WERI-Rb-1 (cell line): ENCODE measurements at regions not wholly inside any gene's neighbourhood (a gene's known extent, or its start where the extent isn't known, plus 50 kb on each side); places are given as distances from the start of the nearest gene placed in this dataset.

Experiments
- DNase-seq: peaks from one replicate; pipeline ENCODE4 v3.0.0-alpha.2; 2020
- H3K27ac ChIP-seq: fragments of 250-450 bp; sonication (Bioruptor Pico); 2 replicates; pipeline ENCODE4 v1.5.1; 2020; ENCODE audit warnings: mild to moderate bottlenecking, moderate library complexity
- H3K27me3 ChIP-seq: fragments of 250-450 bp; sonication (Bioruptor Pico); 2 replicates; pipeline ENCODE4 v1.5.1; 2021; ENCODE audit warnings: mild to moderate bottlenecking, low read depth, moderate library complexity; ENCODE audit not compliant: insufficient read depth, severe bottlenecking
- H3K36me3 ChIP-seq: fragments of 250-450 bp; sonication (Bioruptor Pico); 2 replicates; pipeline ENCODE4 v1.5.1; 2020; ENCODE audit warnings: mild to moderate bottlenecking, moderate library complexity
- H3K4me3 ChIP-seq: 2 replicates; pipeline ENCODE4 v1.5.1; 2011; ENCODE audit warnings: low read depth, mild to moderate bottlenecking, control low read depth, low read length
- H3K9me3 ChIP-seq: fragments of 250-450 bp; sonication (Bioruptor Pico); 2 replicates; pipeline ENCODE4 v1.5.1; 2021; ENCODE audit warnings: mild to moderate bottlenecking, moderate library complexity; ENCODE audit not compliant: severe bottlenecking
- CTCF ChIP-seq: IDR thresholded peaks from 2 replicates; pipeline ENCODE4 v1.5.1; 2011; ENCODE audit warnings: low read depth, mild to moderate bottlenecking, control low read depth, inconsistent platforms, low read length

GRCh38 chr1:232327899-232328298 is 302.0 kb downstream of the SIPA1L2 start:
- peaks cover 43% of the 10 kb centered on the region for H3K27me3 ChIP-seq
- no peak for TF ChIP-seq CTCF
- H3K4me3 ChIP-seq: no peak overlapping the region
- H3K9me3 ChIP-seq: peaks cover 8% of the 10 kb centered on the region
- H3K36me3 ChIP-seq: no peaks in the 10 kb centered on the region
- H3K27ac ChIP-seq: no peak overlapping the region
- no peak for DNase-seq

- Histone ChIP-seq H3K27me3 (peaks cover 49% of the 10 kb centered on the region), H3K36me3 (no peaks in the 10 kb centered on the region), H3K4me3 (no peak overlapping the region), H3K9me3 (peaks cover 8% of the 10 kb centered on the region), H3K27ac (no peak overlapping the region)
- no peak for DNase-seq
- TF ChIP-seq CTCF: no peak
These were observed 302.7 kb downstream of the SIPA1L2 start for GRCh38 chr1:232327269-232327668.

GRCh38 chr1:232322162-232322734 is 307.7 kb downstream of the SIPA1L2 start:
- no peak overlapping the region for H3K27ac ChIP-seq
- no peak for DNase-seq
- no peak for TF ChIP-seq CTCF
- no peak overlapping the region for H3K4me3 ChIP-seq
- H3K9me3 ChIP-seq: peaks cover 9% of the 10 kb centered on the region
- no peaks in the 10 kb centered on the region for H3K36me3 ChIP-seq
- peaks cover 61% of the 10 kb centered on the region for H3K27me3 ChIP-seq

GRCh38 chr1:232319518-232320210 is 310.3 kb downstream of the SIPA1L2 start:
- Histone ChIP-seq H3K4me3 (no peak overlapping the region), H3K36me3 (no peaks in the 10 kb centered on the region), H3K27ac (no peak overlapping the region), H3K9me3 (peaks cover 9% of the 10 kb centered on the region), H3K27me3 (peaks cover 71% of the 10 kb centered on the region)
- DNase-seq: no peak
- TF ChIP-seq CTCF: no peak

- Histone ChIP-seq H3K4me3 (no peak overlapping the region), H3K27ac (no peak overlapping the region), H3K36me3 (no peaks in the 10 kb centered on the region), H3K9me3 (peaks cover 9% of the 10 kb centered on the region), H3K27me3 (peaks cover 69% of the 10 kb centered on the region)
- DNase-seq: no peak
- no peak for TF ChIP-seq CTCF
These were observed 310.9 kb downstream of the SIPA1L2 start for GRCh38 chr1:232319072-232319471.
